RWPE1 (cell line): ENCODE measurements at regions not wholly inside any gene's neighbourhood (a gene's known extent, or its start where the extent isn't known, plus 50 kb on each side); places are given as distances from the start of the nearest gene placed in this dataset.

ENCODE experiments used
- CTCF ChIA-PET: fragments of 350-600 bp; sonication (Branson Sonifier 250); formaldehyde crosslinking; extraction: SDS; loops from one replicate; lab custom pipeline; 2021; lab: Yijun Ruan, JAX
- POLR2A ChIA-PET: fragments of 400-600 bp; formaldehyde crosslinking; extraction: SDS; loops from one replicate; lab custom pipeline; 2020; ENCODE audit warnings: antibody characterized with exemption; ENCODE audit not compliant: low non-redundant PET; lab: Yijun Ruan, JAX
- DNase-seq: peaks from one replicate; pipeline ENCODE4 v3.0.0; 2012; ENCODE audit warnings: low spot score
- H3K27ac ChIP-seq: fragments of 450-650 bp; 2 replicates; pipeline ENCODE4 v1.5.1; 2017
- CTCF ChIP-seq: fragments of 450-650 bp; conservative IDR thresholded peaks from 2 replicates; pipeline ENCODE4 v1.5.1; 2017; ENCODE audit warnings: low read depth, mild to moderate bottlenecking

GRCh38 chr1:81619156-81619555 lies 181.6 kb upstream of the ADGRL2 start:
- no peak for DNase-seq
- H3K27ac ChIP-seq, result no peak overlapping the region
- no peak for TF ChIP-seq CTCF
- POLR2A ChIA-PET, result no interaction called here
- CTCF ChIA-PET, result interaction anchor here (1.0 kb wide), 1 partner anchor 8 kb away, joined by 4 read pairs; no protein-coding TSS in a partner anchor

GRCh38 chr1:81618376-81618775 lies 182.4 kb upstream of the ADGRL2 start:
- POLR2A ChIA-PET, result no interaction called here
- DNase-seq, result no peak
- TF ChIP-seq CTCF, result no peak
- H3K27ac ChIP-seq, result no peak overlapping the region
- CTCF ChIA-PET, result interaction anchor here (1.0 kb wide), 1 partner anchor 9 kb away, joined by 4 read pairs; no protein-coding TSS in a partner anchor

GRCh38 chr1:81617308-81617967 lies 183.3 kb upstream of the ADGRL2 start:
- DNase-seq, result no peak
- no peak for TF ChIP-seq CTCF
- ChIA-PET POLR2A (no interaction called here), CTCF (no interaction called here)
- H3K27ac ChIP-seq, result no peak overlapping the region

- ChIA-PET CTCF (no interaction called here), POLR2A (no interaction called here)
- no peak for TF ChIP-seq CTCF
- no peak for DNase-seq
- no peak overlapping the region for H3K27ac ChIP-seq
Observed at GRCh38 chr1:81613803-81614202, 186.9 kb upstream of the ADGRL2 start.

GRCh38 chr1:81607924-81608323 lies 192.8 kb upstream of the ADGRL2 start:
- DNase-seq, result no peak
- ChIA-PET POLR2A (no interaction called here), CTCF (interaction anchor here (0.7 kb wide), 1 partner anchor 212 kb away, joined by 4 read pairs; no protein-coding TSS in a partner anchor)
- H3K27ac ChIP-seq, result no peak overlapping the region
- no peak for TF ChIP-seq CTCF

- TF ChIP-seq CTCF, result no peak
- no peak overlapping the region for H3K27ac ChIP-seq
- CTCF ChIA-PET, result no interaction called here
- POLR2A ChIA-PET, result no interaction called here
- DNase-seq, result no peak
Observed at GRCh38 chr1:81607086-81607485, 193.6 kb upstream of the ADGRL2 start.
